Panc1 (cell line): ENCODE measurements at regions not wholly inside any gene's neighbourhood (a gene's known extent, or its start where the extent isn't known, plus 50 kb on each side); places are given as distances from the start of the nearest gene placed in this dataset.

Source experiments
- ATAC-seq: fragments of 200-7000 bp; cut with Tn5 transposase; 2 replicates; pipeline ENCODE4 v1.9.1; 2020; ENCODE audit warnings: mild to moderate bottlenecking, moderate library complexity
- BruUV-seq: library from RNA; stranded (reverse); fragments of 400-500 nt; replicated peaks from 2 replicates; lab custom pipeline; 2021; lab: Mats Ljungman, UMichigan
- CTCF ChIA-PET: fragments of 300-600 bp; sonication (Branson Sonifier 250); formaldehyde crosslinking; loops from one replicate; lab custom pipeline; 2022; ENCODE audit warnings: antibody characterized with exemption; lab: Charles Lee
- POLR2A ChIA-PET: fragments of 300-600 bp; sonication (Branson Sonifier 250); formaldehyde crosslinking; loops from one replicate; lab custom pipeline; 2022; ENCODE audit warnings: antibody characterized with exemption; lab: Charles Lee
- DNase-seq: peaks from one replicate; pipeline ENCODE4 v3.0.0-alpha.2; 2010; ENCODE audit warnings: low read depth, low spot score
- H3K27ac ChIP-seq: 2 replicates; pipeline ENCODE4 v1.5.1; 2011; ENCODE audit warnings: mild to moderate bottlenecking, low read length, inconsistent platforms
- H3K27me3 ChIP-seq: fragments of 200-500 bp; sonication (Bioruptor generic); 2 replicates; pipeline ENCODE4 v1.6.0; 2014; ENCODE audit warnings: low read length, inconsistent platforms; ENCODE audit not compliant: control insufficient read depth, insufficient read depth
- H3K36me3 ChIP-seq: fragments of 200-500 bp; sonication (Bioruptor generic); 2 replicates; pipeline ENCODE4 v1.5.1; 2014; ENCODE audit warnings: inconsistent platforms, mild to moderate bottlenecking, low read length, moderate library complexity; ENCODE audit not compliant: control insufficient read depth, insufficient read depth
- H3K4me1 ChIP-seq: 2 replicates; pipeline ENCODE4 v1.5.1; 2011; ENCODE audit warnings: inconsistent platforms, mild to moderate bottlenecking, low read length, moderate library complexity; ENCODE audit not compliant: control insufficient read depth, insufficient read depth
- H3K4me3 ChIP-seq, 2 experiments: 2 replicates each; pipeline ENCODE4 v1.5.1; 2011 to 2012; ENCODE audit warnings: low read depth in 2 of 2, low read length in 2 of 2, mild to moderate bottlenecking in 2 of 2, inconsistent platforms in 1 of 2, moderate library complexity in 1 of 2
- H3K9me3 ChIP-seq: fragments of 200-500 bp; sonication (Bioruptor generic); 2 replicates; pipeline ENCODE4 v1.5.1; 2014; ENCODE audit warnings: low read depth, mild to moderate bottlenecking, inconsistent platforms, low read length, moderate library complexity; ENCODE audit not compliant: control insufficient read depth, insufficient read depth
- POLR2AphosphoS5 ChIP-seq: IDR thresholded peaks from 2 replicates; pipeline ENCODE4 v1.6.1; 2012; ENCODE audit warnings: mild to moderate bottlenecking, low read depth, low read length, moderate library complexity
- SIN3A ChIP-seq: IDR thresholded peaks from 2 replicates; pipeline ENCODE4 v1.6.1; 2012; ENCODE audit warnings: low read depth, mild to moderate bottlenecking, low read length, moderate library complexity, borderline replicate concordance; ENCODE audit not compliant: insufficient read depth
- TCF7L2 ChIP-seq: IDR thresholded peaks from 2 replicates; pipeline ENCODE4 v1.6.1; 2011; ENCODE audit warnings: mild to moderate bottlenecking, low read depth, low read length, inconsistent platforms
- in situ Hi-C: cut with HindIII; loops from 2 replicates; pipeline ENCODE4 v1.10.0; 2016; ENCODE audit warnings: low sequenced_read_pairs, low pct_unique_long_range_greater_than_20kb
- intact Hi-C: fragments of 100-400 bp; cut with micrococcal nuclease; formaldehyde crosslinking; loops from one replicate; pipeline ENCODE4 v1.10.0; 2022; ENCODE audit not compliant: unreplicated experiment
- TF ChIP-seq, protein P1 (sequence below), 2 experiments: IDR thresholded peaks; 2 replicates each; pipeline ENCODE4 v1.6.1; 2011 to 2012; ENCODE audit warnings: low read depth in 2 of 2, control low read depth in 1 of 2, low read length in 1 of 2, mild to moderate bottlenecking in 1 of 2, moderate library complexity in 1 of 2; ENCODE audit not compliant: insufficient read depth in 1 of 2
- TF ChIP-seq, protein P2 (sequence below): fragments of 450-650 bp; IDR thresholded peaks from 2 replicates; pipeline ENCODE4 v1.5.1; 2017; ENCODE audit warnings: mild to moderate bottlenecking

DNA sequence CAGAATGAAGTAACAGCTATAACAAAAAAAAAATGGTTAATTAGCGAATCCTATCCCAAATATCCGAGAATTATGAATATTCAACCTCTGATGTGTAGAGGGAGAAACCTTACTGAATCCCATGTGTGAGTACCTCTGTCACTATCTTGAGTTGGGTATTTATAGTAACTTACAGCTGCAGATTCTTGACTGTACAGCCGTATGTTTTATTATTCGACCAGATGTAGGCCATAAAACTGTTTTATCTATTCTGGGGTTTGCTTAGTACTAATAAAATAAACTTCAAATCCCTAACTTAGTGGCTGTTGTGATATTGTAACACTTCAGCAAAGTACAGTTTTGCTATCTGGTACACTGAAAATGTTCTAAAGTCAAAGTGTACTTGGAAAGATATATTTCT, 120.0 kb downstream of the EFNB2 start:
- Histone ChIP-seq H3K4me1 (no peaks in the 10 kb centered on the region), H3K27ac (no peak overlapping the region), H3K9me3 (no peaks in the 10 kb centered on the region), H3K4me3 (no peak overlapping the region), H3K27me3 (no peaks in the 10 kb centered on the region; the same call in none of the 2 replicates), H3K36me3 (no peaks in the 10 kb centered on the region)
- ChIA-PET CTCF (no interaction called here), POLR2A (no interaction called here)
- ATAC-seq (no peak), DNase-seq (no peak)
- intact Hi-C loops (no loop called here), in situ Hi-C loops (no loop called here)
- TF ChIP-seq SIN3A = no peak
- no peak for TF ChIP-seq POLR2AphosphoS5
- TF ChIP-seq TCF7L2 = no peak
- TF ChIP-seq, protein P1, sequence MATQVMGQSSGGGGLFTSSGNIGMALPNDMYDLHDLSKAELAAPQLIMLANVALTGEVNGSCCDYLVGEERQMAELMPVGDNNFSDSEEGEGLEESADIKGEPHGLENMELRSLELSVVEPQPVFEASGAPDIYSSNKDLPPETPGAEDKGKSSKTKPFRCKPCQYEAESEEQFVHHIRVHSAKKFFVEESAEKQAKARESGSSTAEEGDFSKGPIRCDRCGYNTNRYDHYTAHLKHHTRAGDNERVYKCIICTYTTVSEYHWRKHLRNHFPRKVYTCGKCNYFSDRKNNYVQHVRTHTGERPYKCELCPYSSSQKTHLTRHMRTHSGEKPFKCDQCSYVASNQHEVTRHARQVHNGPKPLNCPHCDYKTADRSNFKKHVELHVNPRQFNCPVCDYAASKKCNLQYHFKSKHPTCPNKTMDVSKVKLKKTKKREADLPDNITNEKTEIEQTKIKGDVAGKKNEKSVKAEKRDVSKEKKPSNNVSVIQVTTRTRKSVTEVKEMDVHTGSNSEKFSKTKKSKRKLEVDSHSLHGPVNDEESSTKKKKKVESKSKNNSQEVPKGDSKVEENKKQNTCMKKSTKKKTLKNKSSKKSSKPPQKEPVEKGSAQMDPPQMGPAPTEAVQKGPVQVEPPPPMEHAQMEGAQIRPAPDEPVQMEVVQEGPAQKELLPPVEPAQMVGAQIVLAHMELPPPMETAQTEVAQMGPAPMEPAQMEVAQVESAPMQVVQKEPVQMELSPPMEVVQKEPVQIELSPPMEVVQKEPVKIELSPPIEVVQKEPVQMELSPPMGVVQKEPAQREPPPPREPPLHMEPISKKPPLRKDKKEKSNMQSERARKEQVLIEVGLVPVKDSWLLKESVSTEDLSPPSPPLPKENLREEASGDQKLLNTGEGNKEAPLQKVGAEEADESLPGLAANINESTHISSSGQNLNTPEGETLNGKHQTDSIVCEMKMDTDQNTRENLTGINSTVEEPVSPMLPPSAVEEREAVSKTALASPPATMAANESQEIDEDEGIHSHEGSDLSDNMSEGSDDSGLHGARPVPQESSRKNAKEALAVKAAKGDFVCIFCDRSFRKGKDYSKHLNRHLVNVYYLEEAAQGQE (IDR thresholded peaks at IDR 0.05; ENCODE audit: insufficient read depth in 1 of 2, low read depth in 2 of 2, low read length in 1 of 2) = no peak
- TF ChIP-seq, protein P2, sequence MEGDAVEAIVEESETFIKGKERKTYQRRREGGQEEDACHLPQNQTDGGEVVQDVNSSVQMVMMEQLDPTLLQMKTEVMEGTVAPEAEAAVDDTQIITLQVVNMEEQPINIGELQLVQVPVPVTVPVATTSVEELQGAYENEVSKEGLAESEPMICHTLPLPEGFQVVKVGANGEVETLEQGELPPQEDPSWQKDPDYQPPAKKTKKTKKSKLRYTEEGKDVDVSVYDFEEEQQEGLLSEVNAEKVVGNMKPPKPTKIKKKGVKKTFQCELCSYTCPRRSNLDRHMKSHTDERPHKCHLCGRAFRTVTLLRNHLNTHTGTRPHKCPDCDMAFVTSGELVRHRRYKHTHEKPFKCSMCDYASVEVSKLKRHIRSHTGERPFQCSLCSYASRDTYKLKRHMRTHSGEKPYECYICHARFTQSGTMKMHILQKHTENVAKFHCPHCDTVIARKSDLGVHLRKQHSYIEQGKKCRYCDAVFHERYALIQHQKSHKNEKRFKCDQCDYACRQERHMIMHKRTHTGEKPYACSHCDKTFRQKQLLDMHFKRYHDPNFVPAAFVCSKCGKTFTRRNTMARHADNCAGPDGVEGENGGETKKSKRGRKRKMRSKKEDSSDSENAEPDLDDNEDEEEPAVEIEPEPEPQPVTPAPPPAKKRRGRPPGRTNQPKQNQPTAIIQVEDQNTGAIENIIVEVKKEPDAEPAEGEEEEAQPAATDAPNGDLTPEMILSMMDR = no peak
- no TSS peak for BruUV-seq

- in situ Hi-C loops (no loop called here), intact Hi-C loops (no loop called here)
- Histone ChIP-seq H3K4me3 (no peak overlapping the region), H3K27me3 (no peaks in the 10 kb centered on the region), H3K27ac (no peak overlapping the region), H3K36me3 (no peaks in the 10 kb centered on the region), H3K4me1 (no peaks in the 10 kb centered on the region), H3K9me3 (no peaks in the 10 kb centered on the region)
- no peak for ATAC-seq
- no TSS peak for BruUV-seq
- ChIA-PET CTCF (no interaction called here), POLR2A (no interaction called here)
- no peak for DNase-seq
- TF ChIP-seq SIN3A (no peak), TCF7L2 (no peak), POLR2AphosphoS5 (no peak)
- TF ChIP-seq, protein P2 = no peak
- TF ChIP-seq, protein P1 (IDR thresholded peaks at IDR 0.05; ENCODE audit: insufficient read depth in 1 of 2, low read depth in 2 of 2, low read length in 1 of 2) = no peak
These were observed 128.1 kb downstream of the EFNB2 start for GRCh38 chr13:106407338-106407737.
